NCI-H69 (cell line): ENCODE measurements at regions not wholly inside any gene's neighbourhood (a gene's known extent, or its start where the extent isn't known, plus 50 kb on each side); places are given as distances from the start of the nearest gene placed in this dataset.
A peak's percentile ranks its signal among the peaks of the same experiment; 100 is the strongest.
"Not testable (repeated sequence)": the region's sequence is repeated elsewhere in the genome, so short reads cannot be mapped to it uniquely, and the experiment has no call there.

Source experiments
- DNase-seq: peaks from one replicate; lab custom pipeline; 2025; lab: John Stamatoyannopoulos, UW

- DNase-seq = no peak
These were observed 155.1 kb upstream of the GORAB start for GRCh38 chr1:170376801-170377385.

GRCh38 chr1:170377440-170377839, 154.5 kb upstream of the GORAB start:
- no peak for DNase-seq

GRCh38 chr1:170377896-170378634, 153.9 kb upstream of the GORAB start:
- no peak for DNase-seq

DNA sequence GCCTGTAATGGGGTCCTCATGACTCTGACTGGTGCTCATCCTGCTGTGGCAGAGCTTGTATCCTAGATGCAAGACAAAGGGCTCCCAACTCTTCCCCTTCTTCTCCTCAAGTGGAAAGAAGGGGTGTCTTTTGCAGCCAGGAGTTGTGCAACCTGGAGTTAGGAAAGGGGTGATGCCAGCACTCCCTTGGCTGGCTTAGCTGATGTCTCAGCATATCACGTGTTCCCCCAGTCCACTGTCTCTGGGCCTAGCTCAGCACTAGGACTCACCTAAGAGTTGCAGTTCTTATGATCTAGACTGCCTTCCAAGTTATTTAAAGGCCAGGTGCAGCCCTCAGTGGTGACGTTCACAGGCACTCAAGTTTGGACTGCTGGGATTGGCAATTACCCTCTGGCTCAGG, 146.2 kb upstream of the GORAB start:
- no peak for DNase-seq

GRCh38 chr1:170388489-170388888, 143.5 kb upstream of the GORAB start:
- no peak for DNase-seq

GRCh38 chr1:170395149-170395548, 136.8 kb upstream of the GORAB start:
- DNase-seq = no peak

DNA sequence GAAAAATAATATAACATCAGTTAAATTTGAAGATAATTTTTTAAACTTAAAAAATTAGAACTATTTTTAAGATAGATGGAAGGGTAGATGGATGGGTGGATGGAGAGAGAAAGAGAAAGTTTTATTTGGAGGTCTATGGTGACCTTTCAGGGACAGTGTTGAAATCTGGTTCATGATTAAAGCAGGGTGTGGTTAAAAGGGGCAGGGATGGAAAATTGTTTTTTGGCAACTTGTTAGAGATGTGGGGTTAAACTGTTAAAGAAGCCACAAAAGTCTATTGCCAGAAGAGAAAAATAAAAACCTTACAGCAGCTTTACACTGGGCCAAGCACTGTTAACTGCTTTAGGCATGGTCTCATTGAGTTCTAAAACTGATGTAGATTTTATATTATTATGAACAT, 134.9 kb upstream of the GORAB start:
- DNase-seq = no peak

DNA sequence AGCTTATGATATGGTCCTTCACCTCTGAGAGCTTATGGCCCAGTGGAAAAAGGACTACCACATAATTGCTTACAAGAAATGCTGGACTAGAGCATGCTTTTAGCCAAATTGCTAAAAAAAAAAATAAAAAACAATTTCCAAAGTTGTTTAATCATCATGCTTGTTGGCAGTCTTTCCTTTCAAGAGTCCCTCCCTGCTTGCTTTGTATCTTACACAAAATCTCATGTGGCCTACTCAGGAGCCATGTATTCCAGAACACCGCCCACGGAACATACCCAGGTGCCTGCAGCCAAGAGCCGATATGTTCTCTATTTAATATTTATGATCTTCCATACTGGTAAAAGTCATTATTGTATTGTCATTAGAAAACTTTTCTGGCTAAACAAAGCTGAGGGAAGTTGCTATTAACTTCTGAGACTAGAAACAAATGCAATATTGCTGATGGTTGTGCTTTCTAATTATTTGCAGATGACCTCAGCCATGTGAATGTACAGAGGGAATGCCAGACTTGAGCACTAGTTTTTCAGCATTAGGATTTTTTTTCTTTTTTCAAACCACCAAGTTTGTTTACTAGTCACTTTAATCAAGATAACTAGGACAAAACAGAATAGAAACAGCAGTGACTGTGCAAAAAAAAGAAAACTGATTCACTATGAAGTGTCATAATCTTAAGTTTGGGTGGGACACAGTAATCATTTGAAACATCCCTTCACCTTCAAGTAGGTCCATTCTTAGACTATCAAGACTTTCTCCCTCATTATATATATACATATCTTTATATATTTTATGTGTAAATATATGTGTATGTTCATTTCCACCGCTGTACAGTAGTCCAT, 129.3 kb upstream of the GORAB start:
- DNase-seq = no peak

- no peak for DNase-seq
These were observed 124.8 kb upstream of the GORAB start for GRCh38 chr1:170407138-170407537.

- no peak for DNase-seq
These were observed 124.4 kb upstream of the GORAB start for GRCh38 chr1:170407581-170407980.

- DNase-seq = no peak
These were observed 121.4 kb upstream of the GORAB start for GRCh38 chr1:170410401-170411166.

DNA sequence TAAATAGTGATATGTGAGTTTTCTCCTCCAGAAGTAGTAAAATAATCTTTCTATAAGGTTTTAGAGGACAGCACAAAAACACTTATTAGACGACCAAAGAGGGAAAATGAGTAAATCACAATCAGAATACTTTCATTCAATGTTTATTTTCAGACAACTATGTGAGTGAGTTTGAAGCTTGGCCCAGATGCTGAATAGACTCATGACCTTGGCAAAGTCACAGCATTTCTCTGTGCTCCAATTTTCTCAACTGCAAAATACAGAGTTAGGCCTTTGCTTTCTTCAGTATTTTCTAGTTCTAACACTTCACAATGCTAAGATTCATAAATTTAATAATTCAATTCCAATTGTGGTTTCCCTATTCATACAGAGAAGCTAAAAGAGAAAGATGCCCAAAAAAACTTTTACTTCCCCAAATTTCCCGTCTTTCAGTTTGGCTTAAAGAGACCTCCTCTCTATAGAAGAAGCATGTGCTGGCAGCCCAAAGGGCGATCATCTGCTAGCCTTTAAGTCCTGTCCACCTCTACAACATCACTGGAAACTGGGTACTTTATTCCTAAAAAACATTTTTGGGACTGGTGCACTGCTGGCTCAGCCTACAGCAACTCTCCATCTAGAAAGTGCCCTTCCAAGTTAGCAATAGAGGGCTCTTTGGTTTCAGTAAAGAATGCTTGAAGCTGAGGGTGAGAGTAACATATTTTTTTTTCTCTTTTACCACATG, 116.8 kb upstream of the GORAB start:
- DNase-seq = no peak

DNA sequence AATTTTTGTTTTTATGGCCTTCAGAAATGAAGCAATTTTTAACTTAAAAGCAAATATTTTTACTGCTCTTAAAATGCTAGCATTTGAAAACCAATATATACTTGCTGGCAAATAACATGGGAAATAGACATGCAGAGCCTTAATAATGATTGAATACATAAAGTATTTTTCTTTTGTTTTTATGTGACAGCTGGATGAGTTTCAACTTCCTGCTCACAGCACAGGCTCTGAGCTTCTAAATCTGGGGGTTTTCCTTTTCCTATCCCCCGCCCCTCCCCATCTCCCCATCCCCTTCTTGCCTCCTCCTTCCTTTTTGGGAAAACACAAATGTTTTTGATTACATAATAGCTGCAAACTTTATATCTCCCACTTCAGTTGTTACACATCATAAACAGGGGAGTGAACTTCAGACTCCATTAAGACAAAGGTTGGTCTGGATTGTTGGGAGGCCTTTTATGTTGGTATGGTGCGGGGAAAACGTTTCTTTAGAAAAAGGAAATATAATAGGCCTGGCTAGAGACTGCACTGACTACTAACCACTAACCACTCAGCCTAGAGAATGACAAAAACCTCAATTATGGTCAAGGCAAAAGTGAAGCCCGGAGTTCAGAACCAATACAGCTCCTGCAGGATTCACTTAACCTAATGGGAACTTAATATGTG, 116.1 kb upstream of the GORAB start:
- DNase-seq = no peak

DNA sequence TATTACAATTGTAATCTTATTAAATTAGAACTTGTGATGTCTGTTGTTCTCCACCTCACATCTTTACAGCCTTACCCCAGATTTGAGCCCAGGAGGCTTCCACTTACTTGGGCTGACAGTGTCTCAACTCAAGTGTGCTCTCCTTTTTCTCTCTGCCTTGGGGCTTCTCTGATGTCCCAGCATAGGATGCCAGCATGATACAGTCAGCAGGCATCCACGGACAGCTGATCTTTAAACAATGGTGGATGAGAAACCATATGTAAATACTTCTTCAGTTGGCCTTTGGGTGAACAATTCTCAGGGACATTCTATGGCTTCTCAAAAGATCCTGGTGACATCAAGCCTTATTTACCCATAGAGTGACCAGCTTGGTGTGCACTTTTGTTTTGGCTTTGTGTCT, 107.6 kb upstream of the GORAB start:
- no peak for DNase-seq

DNA sequence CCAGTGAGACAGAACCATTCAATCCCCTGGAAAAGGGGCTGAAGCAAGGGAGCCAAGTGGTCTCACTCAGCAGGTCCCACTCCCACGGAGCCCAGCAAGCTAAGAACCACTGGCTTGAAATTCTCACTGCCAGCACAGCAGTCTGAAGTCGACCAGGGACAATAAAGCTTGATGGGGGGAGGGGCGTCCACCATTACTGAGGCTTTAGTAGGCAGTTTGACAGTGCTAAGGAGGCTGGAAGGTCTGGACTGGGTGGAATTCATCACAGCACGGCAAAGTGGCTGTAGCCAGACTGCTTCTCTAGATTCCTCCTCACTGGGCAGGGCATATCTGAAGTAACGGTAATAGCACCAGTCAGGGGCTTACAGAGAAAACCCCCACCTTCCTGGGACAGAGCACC, 105.4 kb upstream of the GORAB start:
- no peak for DNase-seq

GRCh38 chr1:170427002-170427401, 105.0 kb upstream of the GORAB start:
- not testable (repeated sequence) for DNase-seq

GRCh38 chr1:170436928-170437327, 95.0 kb upstream of the GORAB start:
- DNase-seq = no peak

- no peak for DNase-seq
These were observed 86.9 kb upstream of the GORAB start for GRCh38 chr1:170445096-170445495.

DNA sequence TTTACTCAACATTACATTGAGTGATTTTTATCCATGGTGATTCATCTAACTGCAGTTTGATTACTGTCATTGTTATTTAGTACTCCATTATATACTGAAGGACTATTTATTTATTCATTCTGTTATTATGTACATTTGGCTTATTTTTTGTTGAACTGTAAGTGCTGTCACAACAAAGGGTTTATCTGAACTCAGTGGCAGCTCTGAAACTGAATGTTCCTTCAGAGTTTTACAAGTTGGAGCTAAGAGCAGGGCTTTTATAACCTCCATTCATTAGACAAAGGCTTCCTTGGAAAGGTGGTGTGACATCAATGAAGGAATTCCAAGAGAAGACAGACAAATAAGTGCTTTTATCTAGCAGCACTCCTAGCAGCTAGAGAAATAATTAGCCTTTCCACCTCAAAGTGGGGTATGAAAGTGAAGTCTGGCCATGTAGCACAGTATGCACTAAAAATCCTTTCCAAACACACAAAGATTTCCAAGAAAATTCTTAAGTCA, 83.3 kb upstream of the GORAB start:
- no peak for DNase-seq

GRCh38 chr1:170457325-170458050, 74.5 kb upstream of the GORAB start:
- DNase-seq = peak; percentile 34
